Panc1 (cell line): ENCODE measurements at regions not wholly inside any gene's neighbourhood (a gene's known extent, or its start where the extent isn't known, plus 50 kb on each side); places are given as distances from the start of the nearest gene placed in this dataset.

ENCODE experiments used
- ATAC-seq: fragments of 200-7000 bp; cut with Tn5 transposase; 2 replicates; pipeline ENCODE4 v1.9.1; 2020; ENCODE audit warnings: mild to moderate bottlenecking, moderate library complexity
- BruUV-seq: library from RNA; stranded (reverse); fragments of 400-500 nt; replicated peaks from 2 replicates; lab custom pipeline; 2021; lab: Mats Ljungman, UMichigan
- CTCF ChIA-PET: fragments of 300-600 bp; sonication (Branson Sonifier 250); formaldehyde crosslinking; loops from one replicate; lab custom pipeline; 2022; ENCODE audit warnings: antibody characterized with exemption; lab: Charles Lee
- POLR2A ChIA-PET: fragments of 300-600 bp; sonication (Branson Sonifier 250); formaldehyde crosslinking; loops from one replicate; lab custom pipeline; 2022; ENCODE audit warnings: antibody characterized with exemption; lab: Charles Lee
- DNase-seq: peaks from one replicate; pipeline ENCODE4 v3.0.0-alpha.2; 2010; ENCODE audit warnings: low read depth, low spot score
- H3K27ac ChIP-seq: 2 replicates; pipeline ENCODE4 v1.5.1; 2011; ENCODE audit warnings: mild to moderate bottlenecking, low read length, inconsistent platforms
- H3K27me3 ChIP-seq: fragments of 200-500 bp; sonication (Bioruptor generic); 2 replicates; pipeline ENCODE4 v1.6.0; 2014; ENCODE audit warnings: low read length, inconsistent platforms; ENCODE audit not compliant: control insufficient read depth, insufficient read depth
- H3K36me3 ChIP-seq: fragments of 200-500 bp; sonication (Bioruptor generic); 2 replicates; pipeline ENCODE4 v1.5.1; 2014; ENCODE audit warnings: inconsistent platforms, mild to moderate bottlenecking, low read length, moderate library complexity; ENCODE audit not compliant: control insufficient read depth, insufficient read depth
- H3K4me1 ChIP-seq: 2 replicates; pipeline ENCODE4 v1.5.1; 2011; ENCODE audit warnings: inconsistent platforms, mild to moderate bottlenecking, low read length, moderate library complexity; ENCODE audit not compliant: control insufficient read depth, insufficient read depth
- H3K4me3 ChIP-seq, 2 experiments: 2 replicates each; pipeline ENCODE4 v1.5.1; 2011 to 2012; ENCODE audit warnings: low read depth in 2 of 2, low read length in 2 of 2, mild to moderate bottlenecking in 2 of 2, inconsistent platforms in 1 of 2, moderate library complexity in 1 of 2
- H3K9me3 ChIP-seq: fragments of 200-500 bp; sonication (Bioruptor generic); 2 replicates; pipeline ENCODE4 v1.5.1; 2014; ENCODE audit warnings: low read depth, mild to moderate bottlenecking, inconsistent platforms, low read length, moderate library complexity; ENCODE audit not compliant: control insufficient read depth, insufficient read depth
- POLR2AphosphoS5 ChIP-seq: IDR thresholded peaks from 2 replicates; pipeline ENCODE4 v1.6.1; 2012; ENCODE audit warnings: mild to moderate bottlenecking, low read depth, low read length, moderate library complexity
- REST ChIP-seq, 2 experiments: IDR thresholded peaks; 2 replicates each; pipeline ENCODE4 v1.6.1; 2011 to 2012; ENCODE audit warnings: low read depth in 2 of 2, control low read depth in 1 of 2, low read length in 1 of 2, mild to moderate bottlenecking in 1 of 2, moderate library complexity in 1 of 2; ENCODE audit not compliant: insufficient read depth in 1 of 2
- SIN3A ChIP-seq: IDR thresholded peaks from 2 replicates; pipeline ENCODE4 v1.6.1; 2012; ENCODE audit warnings: low read depth, mild to moderate bottlenecking, low read length, moderate library complexity, borderline replicate concordance; ENCODE audit not compliant: insufficient read depth
- TCF7L2 ChIP-seq: IDR thresholded peaks from 2 replicates; pipeline ENCODE4 v1.6.1; 2011; ENCODE audit warnings: mild to moderate bottlenecking, low read depth, low read length, inconsistent platforms
- in situ Hi-C: cut with HindIII; loops from 2 replicates; pipeline ENCODE4 v1.10.0; 2016; ENCODE audit warnings: low sequenced_read_pairs, low pct_unique_long_range_greater_than_20kb
- intact Hi-C: fragments of 100-400 bp; cut with micrococcal nuclease; formaldehyde crosslinking; loops from one replicate; pipeline ENCODE4 v1.10.0; 2022; ENCODE audit not compliant: unreplicated experiment
- TF ChIP-seq, protein P1 (sequence below): fragments of 450-650 bp; IDR thresholded peaks from 2 replicates; pipeline ENCODE4 v1.5.1; 2017; ENCODE audit warnings: mild to moderate bottlenecking

- intact Hi-C loops (no loop called here), in situ Hi-C loops (no loop called here)
- ATAC-seq: peak; percentile 73
Measured at GRCh38 chr10:125263551-125263950, 103.2 kb upstream of the CTBP2 start.

GRCh38 chr10:125262920-125263319 lies 102.6 kb upstream of the CTBP2 start:
- Histone ChIP-seq H3K27ac (no peak overlapping the region), H3K4me1 (peaks cover 8% of the 10 kb centered on the region; the same call in 1 of the 2 replicates), H3K4me3 (no peak overlapping the region), H3K36me3 (no peaks in the 10 kb centered on the region), H3K27me3 (no peaks in the 10 kb centered on the region), H3K9me3 (no peaks in the 10 kb centered on the region)
- POLR2A ChIA-PET: no interaction called here
- in situ Hi-C loops (no loop called here), intact Hi-C loops (no loop called here)
- no peak for TF ChIP-seq SIN3A
- TF ChIP-seq, protein P1, sequence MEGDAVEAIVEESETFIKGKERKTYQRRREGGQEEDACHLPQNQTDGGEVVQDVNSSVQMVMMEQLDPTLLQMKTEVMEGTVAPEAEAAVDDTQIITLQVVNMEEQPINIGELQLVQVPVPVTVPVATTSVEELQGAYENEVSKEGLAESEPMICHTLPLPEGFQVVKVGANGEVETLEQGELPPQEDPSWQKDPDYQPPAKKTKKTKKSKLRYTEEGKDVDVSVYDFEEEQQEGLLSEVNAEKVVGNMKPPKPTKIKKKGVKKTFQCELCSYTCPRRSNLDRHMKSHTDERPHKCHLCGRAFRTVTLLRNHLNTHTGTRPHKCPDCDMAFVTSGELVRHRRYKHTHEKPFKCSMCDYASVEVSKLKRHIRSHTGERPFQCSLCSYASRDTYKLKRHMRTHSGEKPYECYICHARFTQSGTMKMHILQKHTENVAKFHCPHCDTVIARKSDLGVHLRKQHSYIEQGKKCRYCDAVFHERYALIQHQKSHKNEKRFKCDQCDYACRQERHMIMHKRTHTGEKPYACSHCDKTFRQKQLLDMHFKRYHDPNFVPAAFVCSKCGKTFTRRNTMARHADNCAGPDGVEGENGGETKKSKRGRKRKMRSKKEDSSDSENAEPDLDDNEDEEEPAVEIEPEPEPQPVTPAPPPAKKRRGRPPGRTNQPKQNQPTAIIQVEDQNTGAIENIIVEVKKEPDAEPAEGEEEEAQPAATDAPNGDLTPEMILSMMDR: no peak
- no peak for TF ChIP-seq POLR2AphosphoS5
- no peak for TF ChIP-seq TCF7L2
- TF ChIP-seq REST (IDR thresholded peaks at IDR 0.05; ENCODE audit: insufficient read depth in 1 of 2, low read depth in 2 of 2, low read length in 1 of 2): no peak
- BruUV-seq: no TSS peak
- ATAC-seq: no peak
- CTCF ChIA-PET: no interaction called here
- no peak for DNase-seq

More at GRCh38 chr10:125263551-125263950, 103.2 kb upstream of the CTBP2 start:
- Histone ChIP-seq H3K36me3 (no peaks in the 10 kb centered on the region), H3K4me3 (no peak overlapping the region), H3K27ac (no peak overlapping the region), H3K4me1 (peaks cover 8% of the 10 kb centered on the region; the same call in 1 of the 2 replicates), H3K9me3 (no peaks in the 10 kb centered on the region), H3K27me3 (no peaks in the 10 kb centered on the region)
- DNase-seq: peak; percentile 56
- BruUV-seq: no TSS peak
- ChIA-PET POLR2A (no interaction called here), CTCF (no interaction called here)
- TF ChIP-seq POLR2AphosphoS5 (no peak), SIN3A (no peak), TCF7L2 (no peak), REST (IDR thresholded peaks at IDR 0.05; ENCODE audit: insufficient read depth in 1 of 2, low read depth in 2 of 2, low read length in 1 of 2) (no peak)
- TF ChIP-seq, protein P1: no peak
